DND-41 (cell line): ENCODE measurements at regions not wholly inside any gene's neighbourhood (a gene's known extent, or its start where the extent isn't known, plus 50 kb on each side); places are given as distances from the start of the nearest gene placed in this dataset.

Source experiments
- ATAC-seq: fragments of 200-7000 bp; cut with Tn5 transposase; 3 replicates; pipeline ENCODE4 v1.9.1; 2021; ENCODE audit warnings: low read depth; ENCODE audit not compliant: insufficient read depth
- DNase-seq: peaks from one replicate; pipeline ENCODE4 v3.0.0-alpha.2; 2020
- H2AFZ ChIP-seq: 2 replicates; pipeline ENCODE4 v1.6.0; 2012; ENCODE audit warnings: low read depth, low read length
- H3K27ac ChIP-seq: 2 replicates; pipeline ENCODE4 v1.5.1; 2012; ENCODE audit warnings: low read length, inconsistent platforms
- H3K27me3 ChIP-seq: fragments of 200-600 bp; sonication (generic); 2 replicates; pipeline ENCODE4 v1.6.0; 2012; ENCODE audit warnings: low read length, mild to moderate bottlenecking, inconsistent platforms; ENCODE audit not compliant: insufficient read depth, poor library complexity
- H3K36me3 ChIP-seq: 2 replicates; pipeline ENCODE4 v1.5.1; 2012; ENCODE audit warnings: low read length, inconsistent platforms; ENCODE audit not compliant: insufficient read depth
- H3K4me1 ChIP-seq: 2 replicates; pipeline ENCODE4 v1.5.1; 2012; ENCODE audit warnings: mild to moderate bottlenecking, low read length; ENCODE audit not compliant: insufficient read depth
- H3K4me2 ChIP-seq: 2 replicates; pipeline ENCODE4 v1.6.0; 2012; ENCODE audit warnings: mild to moderate bottlenecking, moderate library complexity, low read length, inconsistent platforms; ENCODE audit not compliant: insufficient read depth
- H3K4me3 ChIP-seq, 2 experiments: fragments of 200-600 bp in 1 of 2; shearing (Covaris generic) in 1 of 2; 2 replicates each; pipeline ENCODE4 v1.5.1; 2012 to 2016; ENCODE audit warnings: inconsistent platforms in 2 of 2, low read length in 2 of 2, mild to moderate bottlenecking in 2 of 2, low read depth in 1 of 2, moderate library complexity in 1 of 2
- H3K79me2 ChIP-seq: 2 replicates; pipeline ENCODE4 v1.6.0; 2012; ENCODE audit warnings: low read length, inconsistent platforms; ENCODE audit not compliant: insufficient read depth
- H3K9ac ChIP-seq: 2 replicates; pipeline ENCODE4 v1.6.0; 2012; ENCODE audit warnings: low read depth, mild to moderate bottlenecking, inconsistent platforms, low read length, moderate library complexity
- H3K9me3 ChIP-seq: 2 replicates; pipeline ENCODE4 v1.5.1; 2012; ENCODE audit warnings: low read length, moderate library complexity, mild to moderate bottlenecking, inconsistent platforms; ENCODE audit not compliant: insufficient read depth, severe bottlenecking
- H4K20me1 ChIP-seq: 2 replicates; pipeline ENCODE4 v1.6.0; 2012; ENCODE audit warnings: low read length; ENCODE audit not compliant: insufficient read depth
- EZH2 ChIP-seq: IDR thresholded peaks from 3 replicates; pipeline ENCODE4 v1.6.1; 2012; ENCODE audit warnings: borderline replicate concordance, low read depth, mild to moderate bottlenecking, moderate library complexity, low read length, inconsistent platforms; ENCODE audit not compliant: severe bottlenecking
- TF ChIP-seq, protein P1 (sequence below): IDR thresholded peaks from 2 replicates; pipeline ENCODE4 v1.5.1; 2012; ENCODE audit warnings: borderline replicate concordance, low read length, moderate library complexity, mild to moderate bottlenecking; ENCODE audit not compliant: poor library complexity, severe bottlenecking; ENCODE audit errors: extremely low read depth

DNA sequence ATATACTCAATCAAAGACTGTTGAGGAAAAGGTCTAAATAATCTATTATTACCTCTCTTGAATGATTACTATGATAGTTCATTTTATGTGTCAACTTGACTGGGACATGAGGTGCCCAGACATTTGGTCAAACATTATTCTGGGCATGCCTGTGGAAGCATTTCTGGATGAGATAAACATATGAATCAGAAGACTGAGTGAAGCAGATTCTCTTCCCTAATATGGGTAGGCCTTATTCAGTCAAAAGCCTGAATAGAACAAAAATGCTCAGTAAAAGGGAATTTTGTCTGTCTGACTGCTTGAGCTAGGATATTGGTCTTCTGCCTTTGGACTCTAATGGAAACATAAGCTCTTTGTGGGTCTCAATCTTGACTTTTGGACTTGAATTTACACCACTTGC, 73.3 kb upstream of the SOX13 start:
- H3K27ac ChIP-seq, result no peak overlapping the region
- H3K27me3 ChIP-seq, result no peaks in the 10 kb centered on the region
- no peak overlapping the region for H3K9ac ChIP-seq
- no peak overlapping the region for H2AFZ ChIP-seq
- no peak for DNase-seq
- no peak for TF ChIP-seq EZH2
- TF ChIP-seq, protein P1, sequence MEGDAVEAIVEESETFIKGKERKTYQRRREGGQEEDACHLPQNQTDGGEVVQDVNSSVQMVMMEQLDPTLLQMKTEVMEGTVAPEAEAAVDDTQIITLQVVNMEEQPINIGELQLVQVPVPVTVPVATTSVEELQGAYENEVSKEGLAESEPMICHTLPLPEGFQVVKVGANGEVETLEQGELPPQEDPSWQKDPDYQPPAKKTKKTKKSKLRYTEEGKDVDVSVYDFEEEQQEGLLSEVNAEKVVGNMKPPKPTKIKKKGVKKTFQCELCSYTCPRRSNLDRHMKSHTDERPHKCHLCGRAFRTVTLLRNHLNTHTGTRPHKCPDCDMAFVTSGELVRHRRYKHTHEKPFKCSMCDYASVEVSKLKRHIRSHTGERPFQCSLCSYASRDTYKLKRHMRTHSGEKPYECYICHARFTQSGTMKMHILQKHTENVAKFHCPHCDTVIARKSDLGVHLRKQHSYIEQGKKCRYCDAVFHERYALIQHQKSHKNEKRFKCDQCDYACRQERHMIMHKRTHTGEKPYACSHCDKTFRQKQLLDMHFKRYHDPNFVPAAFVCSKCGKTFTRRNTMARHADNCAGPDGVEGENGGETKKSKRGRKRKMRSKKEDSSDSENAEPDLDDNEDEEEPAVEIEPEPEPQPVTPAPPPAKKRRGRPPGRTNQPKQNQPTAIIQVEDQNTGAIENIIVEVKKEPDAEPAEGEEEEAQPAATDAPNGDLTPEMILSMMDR, result no peak
- ATAC-seq, result no peak
- H3K9me3 ChIP-seq, result no peaks in the 10 kb centered on the region
- no peak overlapping the region for H3K4me2 ChIP-seq
- H3K79me2 ChIP-seq, result no peaks in the 10 kb centered on the region
- H3K4me1 ChIP-seq, result no peaks in the 10 kb centered on the region
- no peaks in the 10 kb centered on the region for H4K20me1 ChIP-seq
- H3K36me3 ChIP-seq, result no peaks in the 10 kb centered on the region
- no peak overlapping the region for H3K4me3 ChIP-seq

DNA sequence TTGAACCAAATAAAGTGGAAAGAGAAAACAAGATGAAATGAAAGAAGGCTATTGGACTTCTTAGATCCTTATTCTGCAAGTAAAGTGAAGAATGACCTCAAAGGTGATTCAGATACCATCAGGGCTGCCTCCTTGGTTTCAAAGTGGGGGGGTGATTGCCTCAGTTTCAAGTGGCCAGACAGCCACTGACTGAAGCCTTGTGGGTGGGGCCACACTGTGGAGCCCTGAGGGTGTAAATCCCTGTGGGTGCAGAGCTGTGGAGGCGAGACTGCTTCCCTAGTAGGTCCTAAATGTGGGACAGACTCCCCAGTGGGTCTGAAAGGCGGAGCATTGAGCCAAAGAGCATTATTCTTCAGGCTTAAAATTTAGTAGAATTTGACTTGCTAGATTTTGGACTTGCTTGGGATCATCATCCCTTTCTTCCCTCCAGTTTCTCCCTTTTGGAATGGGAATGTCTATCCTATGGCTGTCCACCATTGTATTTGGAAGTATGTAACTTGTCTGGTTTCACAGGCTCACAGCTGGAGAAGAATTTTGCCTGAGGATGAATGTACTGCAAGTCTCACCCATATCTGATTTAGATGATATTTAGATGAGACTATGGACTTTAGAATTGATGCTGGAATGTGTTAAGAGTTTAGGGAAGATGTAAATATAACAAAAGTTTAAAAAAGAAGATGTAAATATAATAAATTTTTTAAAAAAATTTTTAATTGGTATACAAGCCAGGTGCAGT, 71.6 kb upstream of the SOX13 start:
- Histone ChIP-seq H3K27ac (no peak overlapping the region), H3K27me3 (no peaks in the 10 kb centered on the region), H3K4me1 (no peaks in the 10 kb centered on the region), H3K4me3 (no peak overlapping the region), H3K9ac (no peak overlapping the region), H2AFZ (no peak overlapping the region), H3K36me3 (no peaks in the 10 kb centered on the region), H3K4me2 (no peak overlapping the region), H3K9me3 (no peaks in the 10 kb centered on the region), H3K79me2 (no peaks in the 10 kb centered on the region), H4K20me1 (no peaks in the 10 kb centered on the region)
- DNase-seq, result no peak
- TF ChIP-seq EZH2, result no peak
- TF ChIP-seq, protein P1, result no peak
- no peak for ATAC-seq

DNA sequence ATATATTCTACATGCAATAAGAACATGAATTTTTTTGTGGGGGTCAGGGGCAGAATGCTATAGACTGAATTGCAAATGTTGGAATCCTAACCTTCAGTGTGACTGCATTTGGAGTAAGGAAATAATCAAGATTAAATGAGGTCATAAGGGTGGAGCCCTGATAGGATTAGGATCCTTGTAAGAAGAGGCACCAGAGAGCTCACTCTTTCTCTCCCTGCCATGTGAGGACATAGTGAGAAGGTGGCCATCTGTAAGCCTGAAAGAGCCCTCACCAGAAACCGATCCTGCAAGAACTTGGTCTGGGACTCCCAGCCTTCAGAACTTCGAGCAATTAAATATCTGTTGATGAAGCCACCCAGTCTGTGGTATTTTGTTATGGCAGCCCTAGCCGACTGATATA, 70.3 kb upstream of the SOX13 start:
- Histone ChIP-seq H2AFZ (no peak overlapping the region), H3K4me1 (no peaks in the 10 kb centered on the region), H3K9ac (no peak overlapping the region), H4K20me1 (no peaks in the 10 kb centered on the region), H3K27me3 (peaks cover 3% of the 10 kb centered on the region), H3K36me3 (no peaks in the 10 kb centered on the region), H3K79me2 (no peaks in the 10 kb centered on the region), H3K27ac (no peak overlapping the region), H3K4me2 (no peak overlapping the region), H3K4me3 (no peak overlapping the region), H3K9me3 (no peaks in the 10 kb centered on the region)
- DNase-seq, result no peak
- TF ChIP-seq, protein P1, result no peak
- no peak for TF ChIP-seq EZH2
- ATAC-seq, result no peak

DNA sequence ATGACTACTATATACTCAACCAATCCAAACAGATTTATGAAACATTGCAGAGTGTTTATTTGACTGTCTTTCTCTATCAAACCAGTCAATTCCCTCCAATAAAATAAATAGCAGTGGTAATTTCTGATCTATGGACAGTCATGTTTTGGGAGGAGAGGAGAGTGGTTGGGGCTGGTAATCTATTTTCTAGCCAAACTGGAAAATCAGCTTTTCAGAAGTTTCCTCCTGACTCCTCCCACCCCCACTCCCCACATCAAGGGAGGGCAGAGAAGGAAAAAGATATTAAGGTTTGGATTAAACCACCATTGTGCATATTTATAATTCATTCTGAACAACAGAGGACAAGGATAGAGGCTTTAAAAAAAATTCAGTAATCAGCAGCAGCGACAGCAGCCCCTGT, 69.4 kb upstream of the SOX13 start:
- Histone ChIP-seq H2AFZ (no peak overlapping the region), H3K36me3 (no peaks in the 10 kb centered on the region), H3K4me1 (no peaks in the 10 kb centered on the region), H3K79me2 (no peaks in the 10 kb centered on the region), H3K27ac (no peak overlapping the region), H3K4me2 (no peak overlapping the region), H3K4me3 (no peak overlapping the region), H4K20me1 (no peaks in the 10 kb centered on the region), H3K27me3 (peaks cover 3% of the 10 kb centered on the region), H3K9ac (no peak overlapping the region), H3K9me3 (no peaks in the 10 kb centered on the region)
- ATAC-seq (no peak), DNase-seq (no peak)
- TF ChIP-seq, protein P1, result no peak
- TF ChIP-seq EZH2, result no peak
